GM12875 (cell line): ENCODE measurements at regions not wholly inside any gene's neighbourhood (a gene's known extent, or its start where the extent isn't known, plus 50 kb on each side); places are given as distances from the start of the nearest gene placed in this dataset.

Source experiments
- H3K4me3 ChIP-seq: one replicate; pipeline ENCODE4 v1.5.1; 2011; ENCODE audit warnings: low read depth, low read length, control low read depth
- CTCF ChIP-seq: IDR thresholded peaks from 2 replicates; pipeline ENCODE4 v1.5.1; 2011; ENCODE audit warnings: low read depth, mild to moderate bottlenecking, control low read depth, inconsistent platforms, low read length, moderate library complexity, borderline replicate concordance; ENCODE audit not compliant: insufficient read depth

GRCh38 chr1:172895050-172895460 is 155.7 kb downstream of the TNFSF18 start:
- TF ChIP-seq CTCF, result no peak
- H3K4me3 ChIP-seq, result no peak overlapping the region

- no peak for TF ChIP-seq CTCF
- no peak overlapping the region for H3K4me3 ChIP-seq
Observed at GRCh38 chr1:172895761-172896160, 155.0 kb downstream of the TNFSF18 start.

- H3K4me3 ChIP-seq, result no peak overlapping the region
- no peak for TF ChIP-seq CTCF
Observed at GRCh38 chr1:172897738-172898137, 153.0 kb downstream of the TNFSF18 start.

GRCh38 chr1:172898866-172899265 is 151.9 kb downstream of the TNFSF18 start:
- no peak overlapping the region for H3K4me3 ChIP-seq
- TF ChIP-seq CTCF, result no peak

GRCh38 chr1:172900376-172900997 is 150.3 kb downstream of the TNFSF18 start:
- TF ChIP-seq CTCF, result no peak
- H3K4me3 ChIP-seq, result no peak overlapping the region

- H3K4me3 ChIP-seq, result no peak overlapping the region
- no peak for TF ChIP-seq CTCF
Observed at GRCh38 chr1:172902200-172902599, 148.5 kb downstream of the TNFSF18 start.

- H3K4me3 ChIP-seq, result no peak overlapping the region
- no peak for TF ChIP-seq CTCF
Observed at GRCh38 chr1:172902861-172903381, 147.8 kb downstream of the TNFSF18 start.
